Activated T-cell treated with anti-CD3 and anti-CD28 coated beads, Interleukin-2, amount 50 U/mL, for 4 hours (primary cell): ENCODE measurements at regions not wholly inside any gene's neighbourhood (a gene's known extent, or its start where the extent isn't known, plus 50 kb on each side); places are given as distances from the start of the nearest gene placed in this dataset.

ENCODE experiments used
- ATAC-seq, 2 donors: fragments of 200-7000 bp; cut with Tn5 transposase; one replicate each; pipeline ENCODE4 v1.10.0; 2021
- DNase-seq: peaks from one replicate; pipeline ENCODE4 v3.0.0-alpha.2; 2020
- H3K27me3 Mint-ChIP-seq: one replicate; pipeline ENCODE4 v1.8.0; 2021; ENCODE audit warnings: low read depth, mixed read lengths
- H3K36me3 Mint-ChIP-seq: one replicate; pipeline ENCODE4 v1.8.0; 2022; ENCODE audit warnings: mixed read lengths; ENCODE audit not compliant: insufficient read depth
- H3K4me1 Mint-ChIP-seq: one replicate; pipeline ENCODE4 v1.8.0; 2021; ENCODE audit warnings: low read depth, mixed read lengths
- H3K4me3 Mint-ChIP-seq: one replicate; pipeline ENCODE4 v1.8.0; 2021; ENCODE audit warnings: mild to moderate bottlenecking, moderate library complexity, mixed read lengths
- H3K9me3 Mint-ChIP-seq: one replicate; pipeline ENCODE4 v1.8.0; 2021; ENCODE audit warnings: mixed read lengths

GRCh38 chr9:134487066-134487710 is 154.4 kb upstream of the COL5A1 start:
- H3K36me3 Mint-ChIP-seq, result no peaks in the 10 kb centered on the region
- H3K27me3 Mint-ChIP-seq, result peaks cover 12% of the 10 kb centered on the region
- H3K4me1 Mint-ChIP-seq, result no peaks in the 10 kb centered on the region
- no peaks in the 10 kb centered on the region for H3K9me3 Mint-ChIP-seq
- DNase-seq, result no peak
- H3K4me3 Mint-ChIP-seq, result no peak overlapping the region
- no peak for ATAC-seq

DNA sequence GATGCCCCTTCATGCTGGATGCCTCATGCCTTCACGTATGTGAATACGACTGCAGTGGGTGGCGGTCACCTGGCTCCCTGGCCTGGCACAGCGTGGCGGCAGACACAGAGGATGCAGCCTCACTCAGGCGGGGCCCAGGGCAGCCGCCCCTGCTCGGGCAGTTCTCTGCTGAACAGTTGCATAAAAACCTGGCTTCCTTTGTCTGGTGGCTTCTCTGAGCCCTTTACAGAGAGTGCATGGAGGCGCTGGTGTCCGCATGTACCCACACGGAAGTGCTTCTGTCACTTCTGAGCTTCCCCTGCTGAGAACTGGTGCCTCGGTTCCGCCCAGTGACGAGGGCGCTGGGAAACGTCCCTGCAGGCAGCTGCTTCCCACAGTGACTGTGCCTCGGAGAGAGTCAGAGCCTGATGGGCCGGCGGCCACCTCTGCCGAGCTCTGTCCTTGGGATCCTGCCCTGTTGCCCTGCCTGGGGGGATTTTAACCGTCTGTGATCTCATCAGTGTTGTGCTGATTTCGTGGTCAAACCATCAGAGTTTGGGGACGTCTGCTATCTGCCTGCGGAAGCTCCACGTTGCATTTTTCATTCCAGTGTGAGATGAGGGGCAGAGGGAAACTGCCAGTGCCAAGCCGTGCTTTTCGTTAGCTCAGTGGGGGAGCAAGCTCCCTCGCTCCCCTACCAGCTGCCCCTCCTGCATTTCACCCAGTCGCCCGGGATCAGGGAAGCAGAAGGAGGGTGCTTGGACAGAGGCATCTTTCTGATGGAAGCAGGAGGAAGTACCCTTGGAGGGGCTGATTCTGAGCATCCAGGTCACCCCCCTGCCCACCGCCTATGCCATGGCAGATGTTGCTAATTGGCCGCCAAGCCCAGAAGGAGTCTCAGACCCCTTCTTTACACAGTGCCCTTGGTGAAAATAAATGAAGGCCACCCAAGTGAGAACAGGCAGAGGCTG is 153.0 kb upstream of the COL5A1 start:
- Mint-ChIP-seq H3K4me3 (no peak overlapping the region), H3K4me1 (no peaks in the 10 kb centered on the region), H3K36me3 (no peaks in the 10 kb centered on the region), H3K27me3 (peaks cover 23% of the 10 kb centered on the region), H3K9me3 (no peaks in the 10 kb centered on the region)
- ATAC-seq, result no peak
- no peak for DNase-seq

DNA sequence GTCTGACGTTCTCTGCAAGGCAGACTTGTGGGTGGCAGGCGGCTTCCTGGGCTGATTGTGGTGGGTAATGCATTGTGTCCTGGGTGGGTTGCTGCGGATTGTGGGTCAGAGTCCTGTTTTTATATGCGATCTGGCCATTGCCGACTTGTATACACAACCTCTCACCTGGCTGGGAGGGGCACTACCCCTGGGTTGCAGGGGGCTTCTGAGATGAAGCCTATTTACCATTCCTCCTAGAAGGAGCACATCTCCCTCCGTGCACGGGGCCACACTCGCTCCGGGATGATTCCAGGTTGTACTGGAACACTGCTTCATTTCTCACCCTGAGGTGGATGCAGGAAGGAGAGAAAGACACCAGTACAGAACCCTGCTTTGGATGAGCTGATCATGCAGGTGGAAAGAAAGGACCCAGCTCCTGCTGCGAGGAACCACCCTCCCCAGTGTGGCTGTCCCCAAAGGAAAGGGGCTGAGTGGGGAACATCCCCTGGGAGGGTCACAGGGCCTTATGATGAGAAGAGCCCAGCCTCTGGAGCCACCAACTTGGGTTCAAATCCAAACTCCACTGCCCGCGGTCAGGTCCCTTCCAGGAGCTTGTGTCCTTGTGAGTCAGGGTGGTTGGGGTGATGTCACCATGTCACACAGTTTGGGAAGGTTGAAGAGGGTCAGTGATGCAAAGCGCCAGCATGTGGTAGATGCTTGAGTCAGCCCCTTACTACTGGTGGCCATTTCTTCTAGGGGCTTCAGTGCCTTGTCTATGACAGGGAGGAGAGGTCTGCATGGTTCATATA is 151.8 kb upstream of the COL5A1 start:
- DNase-seq (no peak), ATAC-seq (no peak)
- Mint-ChIP-seq H3K4me1 (no peaks in the 10 kb centered on the region), H3K27me3 (peaks cover 23% of the 10 kb centered on the region), H3K36me3 (no peaks in the 10 kb centered on the region), H3K9me3 (no peaks in the 10 kb centered on the region), H3K4me3 (no peak overlapping the region)

GRCh38 chr9:134490446-134490845 is 151.2 kb upstream of the COL5A1 start:
- no peak for ATAC-seq
- Mint-ChIP-seq H3K27me3 (peaks cover 23% of the 10 kb centered on the region), H3K4me3 (no peak overlapping the region), H3K9me3 (no peaks in the 10 kb centered on the region), H3K4me1 (no peaks in the 10 kb centered on the region), H3K36me3 (no peaks in the 10 kb centered on the region)
- DNase-seq, result no peak

DNA sequence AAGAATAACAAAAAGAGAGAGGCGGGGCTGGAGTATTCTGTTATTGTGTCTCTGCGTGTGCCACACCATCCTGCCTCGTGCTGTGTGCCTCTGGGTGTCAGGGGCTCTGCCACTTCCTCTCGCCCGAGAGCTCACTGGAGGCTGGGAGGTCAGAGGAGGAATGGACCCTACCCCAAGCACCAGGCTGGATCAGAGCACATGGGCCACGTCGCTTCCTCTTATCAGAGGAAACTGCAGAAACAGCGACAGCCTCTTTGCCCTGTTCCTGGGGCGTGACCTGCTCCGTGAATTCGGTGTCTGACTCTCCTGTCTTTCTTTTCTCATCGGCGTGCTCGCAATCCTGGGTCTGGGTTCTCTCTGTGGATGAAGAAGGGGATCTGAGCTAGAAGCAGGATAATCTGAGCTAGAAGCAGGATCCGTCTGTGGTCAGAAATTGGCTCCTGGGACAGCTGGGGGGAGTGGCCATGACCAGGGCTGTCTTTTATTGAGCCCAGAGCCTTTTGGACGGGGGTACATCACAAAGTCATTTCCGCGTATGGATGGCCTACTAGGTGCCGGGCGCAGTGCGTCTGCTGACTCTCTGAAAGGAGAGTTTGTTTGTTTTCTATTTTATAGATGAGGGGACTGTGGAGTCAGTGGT is 150.3 kb upstream of the COL5A1 start:
- no peak for ATAC-seq
- no peaks in the 10 kb centered on the region for H3K9me3 Mint-ChIP-seq

DNA sequence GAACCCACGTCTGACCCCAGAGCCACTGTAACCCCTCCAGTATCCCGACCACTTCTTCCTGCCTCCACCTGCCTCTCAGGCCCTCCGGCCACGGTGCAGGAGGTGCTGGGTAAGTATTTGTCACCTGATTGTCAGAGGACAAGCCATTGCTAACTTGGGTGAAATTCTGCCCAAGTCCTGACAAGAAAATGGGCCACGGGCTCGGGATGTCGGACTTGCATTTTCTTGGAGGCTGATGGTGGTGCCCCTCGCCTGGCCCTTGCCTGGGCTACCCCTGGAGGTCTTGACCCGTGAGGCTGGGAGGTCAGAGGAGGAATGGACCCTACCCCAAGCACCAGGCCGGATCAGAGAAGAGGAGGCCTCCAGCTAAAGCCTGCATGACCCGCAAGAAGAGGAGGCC is 149.7 kb upstream of the COL5A1 start:
- H3K27me3 Mint-ChIP-seq, result peaks cover 23% of the 10 kb centered on the region
- H3K4me1 Mint-ChIP-seq, result no peaks in the 10 kb centered on the region
- no peaks in the 10 kb centered on the region for H3K9me3 Mint-ChIP-seq
- DNase-seq, result no peak
- ATAC-seq, result no peak
- H3K36me3 Mint-ChIP-seq, result no peaks in the 10 kb centered on the region
- no peak overlapping the region for H3K4me3 Mint-ChIP-seq

More for the DNA sequence above, 150.3 kb upstream of the COL5A1 start:
- no peak for DNase-seq
- H3K27me3 Mint-ChIP-seq, result peaks cover 23% of the 10 kb centered on the region
- no peaks in the 10 kb centered on the region for H3K4me1 Mint-ChIP-seq
- H3K4me3 Mint-ChIP-seq, result no peak overlapping the region
- no peaks in the 10 kb centered on the region for H3K36me3 Mint-ChIP-seq

GRCh38 chr9:134492281-134492691 is 149.3 kb upstream of the COL5A1 start:
- Mint-ChIP-seq H3K4me3 (no peak overlapping the region), H3K27me3 (peaks cover 23% of the 10 kb centered on the region), H3K4me1 (no peaks in the 10 kb centered on the region), H3K36me3 (no peaks in the 10 kb centered on the region), H3K9me3 (no peaks in the 10 kb centered on the region)
- ATAC-seq (no peak), DNase-seq (no peak)

- no peak overlapping the region for H3K4me3 Mint-ChIP-seq
- DNase-seq (no peak), ATAC-seq (no peak)
- peaks cover 23% of the 10 kb centered on the region for H3K27me3 Mint-ChIP-seq
- H3K9me3 Mint-ChIP-seq, result no peaks in the 10 kb centered on the region
- no peaks in the 10 kb centered on the region for H3K4me1 Mint-ChIP-seq
- no peaks in the 10 kb centered on the region for H3K36me3 Mint-ChIP-seq
These were observed 148.7 kb upstream of the COL5A1 start for GRCh38 chr9:134492721-134493460.

- DNase-seq (no peak), ATAC-seq (no peak)
- H3K9me3 Mint-ChIP-seq, result no peaks in the 10 kb centered on the region
- H3K4me1 Mint-ChIP-seq, result no peaks in the 10 kb centered on the region
- H3K36me3 Mint-ChIP-seq, result no peaks in the 10 kb centered on the region
- peaks cover 23% of the 10 kb centered on the region for H3K27me3 Mint-ChIP-seq
- H3K4me3 Mint-ChIP-seq, result no peak overlapping the region
These were observed 147.9 kb upstream of the COL5A1 start for GRCh38 chr9:134493461-134494272.

DNA sequence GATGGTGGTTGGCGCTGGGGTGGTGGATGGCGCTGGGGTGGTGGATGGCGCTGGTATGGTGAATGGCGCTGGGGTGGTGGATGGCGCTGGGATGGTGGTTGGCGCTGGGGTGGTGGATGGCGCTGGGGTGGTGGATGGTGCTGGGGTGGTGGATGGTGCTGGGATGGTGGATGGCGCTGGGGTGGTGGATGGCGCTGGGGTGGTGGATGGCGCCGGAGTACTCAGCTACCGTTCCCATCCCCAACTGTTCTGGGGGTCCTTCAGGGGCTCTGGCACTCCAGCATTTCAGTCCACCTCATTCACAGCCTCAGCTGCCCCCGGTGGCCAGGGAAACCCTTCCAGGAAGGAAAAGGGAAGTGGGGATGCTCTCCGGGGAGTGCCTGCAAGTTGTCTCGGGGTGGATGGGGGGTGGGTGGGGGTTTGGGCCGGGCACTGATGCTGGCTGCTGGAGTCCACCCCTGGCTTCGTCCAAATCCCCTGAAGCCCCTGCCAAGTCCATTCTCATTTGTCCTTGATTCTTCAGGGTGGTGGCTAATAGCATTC is 147.3 kb upstream of the COL5A1 start:
- ATAC-seq, result no peak

DNA sequence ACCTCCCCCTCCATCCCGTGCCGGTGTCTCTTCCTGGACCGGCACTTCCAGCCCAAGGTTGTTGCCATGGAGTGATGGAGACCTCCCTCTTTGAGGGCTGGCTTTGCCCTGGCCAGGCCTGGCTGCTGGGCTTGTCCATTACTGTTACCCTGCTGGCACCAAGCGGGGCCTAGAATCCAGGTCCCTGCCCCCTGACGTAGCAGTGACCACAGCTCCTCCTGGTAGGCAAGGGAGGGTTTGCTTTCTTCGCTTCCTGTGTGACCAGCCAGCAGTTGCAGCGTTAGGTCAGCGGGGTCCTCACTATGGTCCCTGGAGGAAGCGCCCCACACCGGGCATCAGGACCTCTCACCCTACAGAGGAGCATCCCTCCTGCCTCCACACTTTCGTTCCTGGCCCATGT is 146.7 kb upstream of the COL5A1 start:
- ATAC-seq (no peak), DNase-seq (no peak)
- Mint-ChIP-seq H3K36me3 (no peaks in the 10 kb centered on the region), H3K4me1 (no peaks in the 10 kb centered on the region), H3K4me3 (no peak overlapping the region), H3K9me3 (no peaks in the 10 kb centered on the region), H3K27me3 (peaks cover 17% of the 10 kb centered on the region)

More for the DNA sequence above, 147.3 kb upstream of the COL5A1 start:
- DNase-seq, result no peak
- Mint-ChIP-seq H3K27me3 (peaks cover 22% of the 10 kb centered on the region), H3K36me3 (no peaks in the 10 kb centered on the region), H3K4me3 (no peak overlapping the region), H3K9me3 (no peaks in the 10 kb centered on the region), H3K4me1 (no peaks in the 10 kb centered on the region)

- Mint-ChIP-seq H3K4me1 (no peaks in the 10 kb centered on the region), H3K27me3 (peaks cover 19% of the 10 kb centered on the region), H3K4me3 (no peak overlapping the region), H3K36me3 (no peaks in the 10 kb centered on the region), H3K9me3 (no peaks in the 10 kb centered on the region)
- DNase-seq (no peak), ATAC-seq (no peak)
These were observed 145.7 kb upstream of the COL5A1 start for GRCh38 chr9:134495881-134496412.
